H9 (cell line): ENCODE measurements at regions not wholly inside any gene's neighbourhood (a gene's known extent, or its start where the extent isn't known, plus 50 kb on each side); places are given as distances from the start of the nearest gene placed in this dataset.

Source experiments
- DNase-seq: peaks from one replicate; pipeline ENCODE4 v3.0.0-alpha.2; 2017
- H2AFZ ChIP-seq: one replicate; pipeline ENCODE4 v1.6.1; 2013; ENCODE audit warnings: mild to moderate bottlenecking, low read length, control low read depth, moderate library complexity
- H2AK5ac ChIP-seq: 2 replicates; pipeline ENCODE4 v1.6.1; 2013; ENCODE audit warnings: low read length, control low read depth, mixed read lengths; ENCODE audit not compliant: insufficient read length
- H2BK120ac ChIP-seq: one replicate; pipeline ENCODE4 v1.6.1; 2013; ENCODE audit warnings: low read depth, mild to moderate bottlenecking, low read length, control low read depth, inconsistent platforms; ENCODE audit not compliant: poor library complexity, severe bottlenecking
- H2BK12ac ChIP-seq: 2 replicates; pipeline ENCODE4 v1.6.1; 2013; ENCODE audit warnings: low read length, control low read depth, mixed read lengths, low read depth; ENCODE audit not compliant: insufficient read length
- H2BK15ac ChIP-seq: 2 replicates; pipeline ENCODE4 v1.6.1; 2013; ENCODE audit warnings: low read depth, low read length, control low read depth
- H2BK20ac ChIP-seq: one replicate; pipeline ENCODE4 v1.6.1; 2013; ENCODE audit warnings: low read depth, mild to moderate bottlenecking, low read length, control low read depth, inconsistent platforms; ENCODE audit not compliant: poor library complexity, severe bottlenecking
- H2BK5ac ChIP-seq: 2 replicates; pipeline ENCODE4 v1.6.1; 2013; ENCODE audit warnings: low read length, control low read depth, mixed read lengths; ENCODE audit not compliant: insufficient read length
- H3K14ac ChIP-seq: 2 replicates; pipeline ENCODE4 v1.6.1; 2013; ENCODE audit warnings: low read length, control low read depth; ENCODE audit not compliant: insufficient read depth
- H3K18ac ChIP-seq: 2 replicates; pipeline ENCODE4 v1.6.1; 2013; ENCODE audit warnings: low read depth, mild to moderate bottlenecking, mixed read lengths, low read length, control low read depth; ENCODE audit not compliant: insufficient read length
- H3K23ac ChIP-seq: 2 replicates; pipeline ENCODE4 v1.6.1; 2013; ENCODE audit warnings: low read length, control low read depth, mixed read lengths, low read depth; ENCODE audit not compliant: insufficient read length
- H3K23me2 ChIP-seq: 2 replicates; pipeline ENCODE4 v1.6.1; 2013; ENCODE audit warnings: low read depth, mild to moderate bottlenecking, mixed read lengths, low read length, control low read depth; ENCODE audit not compliant: insufficient read length, poor library complexity, severe bottlenecking
- H3K27ac ChIP-seq: 2 replicates; pipeline ENCODE4 v1.5.1; 2013; ENCODE audit warnings: low read length, control low read depth, mixed read lengths, low read depth; ENCODE audit not compliant: insufficient read length
- H3K27me3 ChIP-seq: 2 replicates; pipeline ENCODE4 v1.6.1; 2013; ENCODE audit warnings: low read length, control low read depth, inconsistent platforms; ENCODE audit not compliant: insufficient read depth
- H3K4ac ChIP-seq: 2 replicates; pipeline ENCODE4 v1.6.1; 2013; ENCODE audit warnings: low read depth, mild to moderate bottlenecking, control low read depth, inconsistent platforms, low read length, moderate library complexity
- H3K4me1 ChIP-seq: 2 replicates; pipeline ENCODE4 v1.6.1; 2013; ENCODE audit warnings: low read length, control low read depth, inconsistent platforms; ENCODE audit not compliant: insufficient read depth
- H3K4me2 ChIP-seq: 2 replicates; pipeline ENCODE4 v1.6.1; 2013; ENCODE audit warnings: low read length, control low read depth, mixed read lengths; ENCODE audit not compliant: insufficient read length, insufficient read depth
- H3K56ac ChIP-seq: 2 replicates; pipeline ENCODE4 v1.6.1; 2013; ENCODE audit warnings: low read depth, mild to moderate bottlenecking, mixed read lengths, low read length, control low read depth; ENCODE audit not compliant: insufficient read length
- H3K79me1 ChIP-seq: 2 replicates; pipeline ENCODE4 v1.6.1; 2013; ENCODE audit warnings: low read depth, mild to moderate bottlenecking, moderate library complexity, low read length, control low read depth, inconsistent platforms; ENCODE audit not compliant: insufficient read depth, poor library complexity, severe bottlenecking
- H3K79me2 ChIP-seq: 2 replicates; pipeline ENCODE4 v1.6.1; 2013; ENCODE audit warnings: low read length, control low read depth, inconsistent platforms; ENCODE audit not compliant: insufficient read depth
- H3K9ac ChIP-seq: 2 replicates; pipeline ENCODE4 v1.6.1; 2013; ENCODE audit warnings: low read length, control low read depth, mixed read lengths; ENCODE audit not compliant: insufficient read length; ENCODE audit errors: extremely low read depth
- H3K9me3 ChIP-seq: one replicate; pipeline ENCODE4 v1.6.1; 2013; ENCODE audit warnings: low read depth, low read length, inconsistent platforms; ENCODE audit not compliant: control insufficient read depth
- H3T11ph ChIP-seq: one replicate; pipeline ENCODE4 v1.6.1; 2013; ENCODE audit warnings: mild to moderate bottlenecking, low read length, control low read depth, inconsistent platforms
- H4K20me1 ChIP-seq: one replicate; pipeline ENCODE4 v1.6.1; 2013; ENCODE audit not compliant: control insufficient read depth, insufficient read length, insufficient read depth
- H4K5ac ChIP-seq: 2 replicates; pipeline ENCODE4 v1.6.1; 2013; ENCODE audit warnings: low read depth, mild to moderate bottlenecking, mixed read lengths, low read length, control low read depth; ENCODE audit not compliant: insufficient read length
- H4K8ac ChIP-seq: replicated peaks from 2 replicates; pipeline ENCODE4 v1.6.1; 2013; ENCODE audit warnings: low read length, control low read depth, mixed read lengths, low read depth; ENCODE audit not compliant: insufficient read length
- H4K91ac ChIP-seq: 2 replicates; pipeline ENCODE4 v1.6.1; 2013; ENCODE audit warnings: low read depth, mild to moderate bottlenecking, moderate library complexity, mixed read lengths, low read length, control low read depth; ENCODE audit not compliant: insufficient read length
- H3K27ac Mint-ChIP-seq, 3 experiments: 2 replicates in 2 of 3; 3 replicates in 1 of 3; pipeline ENCODE4 v1.8.0; 2020 to 2021; ENCODE audit warnings: mixed read lengths in 3 of 3, mild to moderate bottlenecking in 1 of 3, moderate library complexity in 1 of 3
- H3K27me3 Mint-ChIP-seq: 2 replicates; pipeline ENCODE4 v1.8.0; 2021; ENCODE audit warnings: low read depth, mild to moderate bottlenecking, moderate library complexity, mixed read lengths
- H3K36me3 Mint-ChIP-seq, 3 experiments: 2 replicates in 2 of 3; 3 replicates in 1 of 3; pipeline ENCODE4 v1.8.0; 2020 to 2021; ENCODE audit warnings: low read depth in 3 of 3, mixed read lengths in 3 of 3; ENCODE audit not compliant: insufficient read depth in 1 of 3
- H3K4me1 Mint-ChIP-seq, 2 experiments: 2 replicates each; pipeline ENCODE4 v1.8.0; 2020; ENCODE audit warnings: mixed read lengths in 2 of 2
- H3K4me3 Mint-ChIP-seq, 2 experiments: 2 replicates in 1 of 2; 3 replicates in 1 of 2; pipeline ENCODE4 v1.8.0; 2020 to 2021; ENCODE audit warnings: mild to moderate bottlenecking in 2 of 2, mixed read lengths in 2 of 2, moderate library complexity in 1 of 2
- H3K9me3 Mint-ChIP-seq, 2 experiments: 2 replicates in 1 of 2; 3 replicates in 1 of 2; pipeline ENCODE4 v1.8.0; 2020; ENCODE audit warnings: mild to moderate bottlenecking in 2 of 2, mixed read lengths in 2 of 2, moderate library complexity in 1 of 2
- CTCF ChIP-seq: fragments of 200-600 bp; sonication (generic); conservative IDR thresholded peaks from 3 replicates; pipeline ENCODE4 v1.8.0; 2021; ENCODE audit warnings: antibody characterized with exemption, mild to moderate bottlenecking
- WGBS: extraction: QIAGEN DNeasy Blood & Tissue Kit; methylation state at CpG from one replicate; pipeline ENCODE4 v1.1.7; 2013; ENCODE audit warnings: missing lambda C conversion rate, low lambda C conversion rate, mixed read lengths; ENCODE audit not compliant: insufficient read length; ENCODE audit errors: extremely low coverage; 5-methylcytosine and 5-hydroxymethylcytosine counted together

GRCh38 chr6:51339728-51340127, 521.1 kb downstream of the TFAP2B start:
- Histone ChIP-seq H4K5ac (no peak overlapping the region), H3K23ac (no peak overlapping the region), H3K14ac (no peak overlapping the region), H4K8ac (no peak overlapping the region), H3K4me1 (no peaks in the 10 kb centered on the region; the same call in 1 of the 2 replicates), H3K79me1 (no peaks in the 10 kb centered on the region), H2AFZ (no peak overlapping the region), H2BK5ac (no peak overlapping the region), H3T11ph (no peak overlapping the region), H2AK5ac (no peak overlapping the region), H3K27ac (no peak overlapping the region), H4K91ac (no peak overlapping the region), H2BK15ac (no peak overlapping the region), H4K20me1 (no peaks in the 10 kb centered on the region), H3K18ac (no peak overlapping the region), H3K56ac (no peak overlapping the region), H3K9me3 (no peaks in the 10 kb centered on the region), H3K9ac (no peak overlapping the region), H3K27me3 (no peaks in the 10 kb centered on the region), H2BK12ac (no peak overlapping the region), H3K4ac (no peak overlapping the region), H2BK20ac (no peak overlapping the region), H3K23me2 (no peaks in the 10 kb centered on the region), H3K79me2 (no peaks in the 10 kb centered on the region), H3K4me2 (no peak overlapping the region), H2BK120ac (no peak overlapping the region)
- no peak for TF ChIP-seq CTCF
- Mint-ChIP-seq H3K4me3 (no peak overlapping the region), H3K9me3 (no peaks in the 10 kb centered on the region; a peak in 1 of 5 replicates), H3K27me3 (peaks cover 15% of the 10 kb centered on the region), H3K27ac (no peak overlapping the region), H3K36me3 (no peaks in the 10 kb centered on the region), H3K4me1 (no peaks in the 10 kb centered on the region)
- peak; percentile 29 for DNase-seq
- no CpG with 5 or more reads among the region's 5 CpGs for WGBS
